Activated T-helper 17 cell treated with anti-CD3 and anti-CD28 coated beads, Interleukin-2, amount 50 U/mL, for 72 hours (primary cell): ENCODE measurements at regions not wholly inside any gene's neighbourhood (a gene's known extent, or its start where the extent isn't known, plus 50 kb on each side); places are given as distances from the start of the nearest gene placed in this dataset.

ENCODE experiments used
- ATAC-seq: fragments of 150-1000 bp; cut with Tn5 transposase; replicated peaks from 2 replicates; pipeline ENCODE4 v1.10.0; 2021; ENCODE audit warnings: mild to moderate bottlenecking, moderate library complexity
- H3K27ac Mint-ChIP-seq: one replicate; pipeline ENCODE4 v1.8.0; 2022; ENCODE audit warnings: mixed read lengths
- H3K27me3 Mint-ChIP-seq: one replicate; pipeline ENCODE4 v1.8.0; 2022; ENCODE audit warnings: mixed read lengths
- H3K36me3 Mint-ChIP-seq: one replicate; pipeline ENCODE4 v1.8.0; 2022; ENCODE audit warnings: low read depth, mild to moderate bottlenecking, mixed read lengths
- H3K4me1 Mint-ChIP-seq: one replicate; pipeline ENCODE4 v1.8.0; 2022; ENCODE audit warnings: mixed read lengths
- H3K4me3 Mint-ChIP-seq: one replicate; pipeline ENCODE4 v1.8.0; 2022; ENCODE audit warnings: mild to moderate bottlenecking, mixed read lengths
- H3K9me3 Mint-ChIP-seq: one replicate; pipeline ENCODE4 v1.8.0; 2022; ENCODE audit warnings: mixed read lengths

GRCh38 chr15:37165395-37165794, 65.0 kb upstream of the MEIS2 start:
- no peaks in the 10 kb centered on the region for H3K36me3 Mint-ChIP-seq
- no peaks in the 10 kb centered on the region for H3K4me1 Mint-ChIP-seq
- no peak overlapping the region for H3K27ac Mint-ChIP-seq
- peaks cover 5% of the 10 kb centered on the region for H3K27me3 Mint-ChIP-seq
- no peak overlapping the region for H3K4me3 Mint-ChIP-seq
- ATAC-seq = no peak
- no peaks in the 10 kb centered on the region for H3K9me3 Mint-ChIP-seq

DNA sequence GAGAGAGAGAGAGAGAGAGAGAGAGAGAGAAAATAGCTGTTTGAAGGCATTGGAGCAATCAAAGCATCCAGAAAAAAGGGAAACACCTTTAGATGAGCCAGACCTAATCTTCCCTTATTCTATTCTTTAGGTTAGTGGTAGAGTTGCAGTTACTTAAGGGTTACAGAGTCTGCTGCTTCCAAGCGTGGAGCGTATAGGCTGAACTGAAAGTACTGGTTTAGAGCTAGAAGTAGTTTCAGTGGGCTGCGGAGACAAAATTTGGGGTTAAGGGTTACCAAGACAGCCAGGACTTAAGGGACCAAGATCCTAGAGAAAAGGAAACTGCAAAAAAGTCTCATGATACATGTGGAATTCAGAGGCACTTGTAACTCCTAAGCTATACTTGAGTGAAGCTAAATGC, 66.1 kb upstream of the MEIS2 start:
- Mint-ChIP-seq H3K4me3 (no peak overlapping the region), H3K4me1 (no peaks in the 10 kb centered on the region), H3K27ac (no peak overlapping the region), H3K36me3 (no peaks in the 10 kb centered on the region), H3K27me3 (peaks cover 5% of the 10 kb centered on the region), H3K9me3 (no peaks in the 10 kb centered on the region)
- no peak for ATAC-seq

GRCh38 chr15:37181339-37181738, 81.0 kb upstream of the MEIS2 start:
- peaks cover 8% of the 10 kb centered on the region for H3K9me3 Mint-ChIP-seq
- H3K27ac Mint-ChIP-seq = no peak overlapping the region
- ATAC-seq = no peak
- no peaks in the 10 kb centered on the region for H3K4me1 Mint-ChIP-seq
- H3K36me3 Mint-ChIP-seq = no peaks in the 10 kb centered on the region
- H3K27me3 Mint-ChIP-seq = no peaks in the 10 kb centered on the region
- no peak overlapping the region for H3K4me3 Mint-ChIP-seq

DNA sequence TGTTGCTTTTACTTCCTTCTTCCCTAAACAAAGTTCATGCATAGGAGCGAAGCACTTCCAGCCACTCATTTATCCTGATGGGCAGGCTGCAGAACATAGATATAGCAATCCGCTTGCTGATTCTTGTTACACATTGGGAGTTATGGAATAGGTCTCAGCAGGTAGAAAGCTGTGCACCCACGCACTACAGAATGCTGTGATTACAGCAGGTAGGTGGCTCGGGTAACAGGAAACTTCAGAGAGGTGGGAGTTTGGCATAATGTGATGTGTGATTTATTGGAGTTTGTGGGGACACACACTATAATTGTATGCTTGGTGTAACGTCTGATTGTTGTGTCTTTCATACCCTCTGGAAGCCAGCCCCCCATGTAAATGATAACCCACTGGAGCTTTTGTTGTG, 99.2 kb upstream of the MEIS2 start:
- no peak overlapping the region for H3K27ac Mint-ChIP-seq

GRCh38 chr15:37203050-37203449, 102.7 kb upstream of the MEIS2 start:
- H3K4me1 Mint-ChIP-seq = no peaks in the 10 kb centered on the region
- peaks cover 4% of the 10 kb centered on the region for H3K9me3 Mint-ChIP-seq
- no peak for ATAC-seq
- no peaks in the 10 kb centered on the region for H3K36me3 Mint-ChIP-seq
- no peak overlapping the region for H3K27ac Mint-ChIP-seq
- H3K4me3 Mint-ChIP-seq = no peak overlapping the region
- no peaks in the 10 kb centered on the region for H3K27me3 Mint-ChIP-seq

More for the DNA sequence above, 99.2 kb upstream of the MEIS2 start:
- H3K4me3 Mint-ChIP-seq = no peak overlapping the region
- H3K36me3 Mint-ChIP-seq = no peaks in the 10 kb centered on the region
- ATAC-seq = no peak
- no peaks in the 10 kb centered on the region for H3K9me3 Mint-ChIP-seq
- no peaks in the 10 kb centered on the region for H3K4me1 Mint-ChIP-seq
- no peaks in the 10 kb centered on the region for H3K27me3 Mint-ChIP-seq

- no peak overlapping the region for H3K27ac Mint-ChIP-seq
- H3K4me1 Mint-ChIP-seq = no peaks in the 10 kb centered on the region
- H3K36me3 Mint-ChIP-seq = no peaks in the 10 kb centered on the region
- ATAC-seq = no peak
- H3K27me3 Mint-ChIP-seq = no peaks in the 10 kb centered on the region
- H3K4me3 Mint-ChIP-seq = no peak overlapping the region
- H3K9me3 Mint-ChIP-seq = peaks cover 4% of the 10 kb centered on the region
Observed at GRCh38 chr15:37204692-37205091, 104.3 kb upstream of the MEIS2 start.

- Mint-ChIP-seq H3K27ac (no peak overlapping the region), H3K27me3 (no peaks in the 10 kb centered on the region), H3K36me3 (no peaks in the 10 kb centered on the region), H3K4me1 (no peaks in the 10 kb centered on the region), H3K4me3 (no peak overlapping the region), H3K9me3 (peaks cover 4% of the 10 kb centered on the region)
- no peak for ATAC-seq
Observed at GRCh38 chr15:37206690-37207089, 106.3 kb upstream of the MEIS2 start.

DNA sequence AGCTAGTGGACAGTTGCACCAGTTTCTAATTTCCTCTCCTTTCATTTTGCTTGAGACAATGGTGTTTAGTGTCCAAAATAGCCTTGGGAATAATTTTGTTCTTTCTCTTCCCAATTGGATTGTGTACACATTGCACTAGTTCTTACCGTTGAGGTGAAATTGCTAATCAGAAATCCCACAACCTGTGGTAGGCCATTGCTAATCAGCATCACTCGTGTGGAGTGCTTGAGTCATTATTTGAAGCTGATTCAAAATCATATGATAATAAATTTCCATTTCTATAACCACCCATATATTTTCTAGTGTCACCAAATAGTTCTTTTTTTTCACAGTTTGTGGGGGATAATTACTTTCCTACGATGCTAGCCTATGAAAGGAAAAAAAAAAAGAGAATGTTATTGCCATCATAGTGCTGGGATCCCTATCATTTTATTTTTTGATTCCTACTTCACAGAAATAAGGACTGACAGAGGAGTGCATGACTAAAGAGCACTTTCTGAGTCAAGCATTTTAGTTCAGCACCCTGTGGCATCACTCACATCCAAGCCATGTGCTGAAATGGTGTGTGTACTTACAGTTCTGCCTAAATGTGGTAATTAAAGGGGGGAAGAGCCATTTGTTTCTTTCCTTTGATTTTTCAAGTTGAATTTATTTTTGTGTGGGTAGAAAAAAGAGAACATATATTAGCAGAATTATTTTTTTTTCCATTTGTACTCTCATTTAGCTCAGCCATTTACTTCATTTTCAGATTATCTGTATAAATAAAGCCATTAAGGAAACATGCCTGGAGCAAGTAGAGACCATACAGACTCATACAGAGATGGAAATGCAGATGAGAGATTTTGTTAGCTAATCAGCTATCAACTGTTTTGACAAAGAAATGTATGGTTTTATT, 108.0 kb upstream of the MEIS2 start:
- no peak for ATAC-seq
- Mint-ChIP-seq H3K4me1 (no peaks in the 10 kb centered on the region), H3K4me3 (no peak overlapping the region), H3K27me3 (no peaks in the 10 kb centered on the region), H3K9me3 (peaks cover 9% of the 10 kb centered on the region), H3K36me3 (no peaks in the 10 kb centered on the region), H3K27ac (no peak overlapping the region)

DNA sequence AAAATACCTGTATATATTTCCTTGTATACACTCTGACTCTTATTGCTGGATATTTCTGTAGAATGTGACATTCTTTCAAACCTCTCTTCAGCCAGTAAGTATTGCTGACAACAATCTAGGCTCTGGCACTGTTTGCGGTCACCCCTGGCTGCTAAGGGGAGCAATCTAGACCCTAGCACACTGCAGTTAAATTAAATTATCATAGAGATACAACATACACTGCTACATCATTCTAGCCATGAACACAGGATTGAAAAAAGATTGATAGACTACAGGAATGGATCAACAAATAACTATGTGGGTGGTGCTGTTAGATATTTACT, 108.7 kb upstream of the MEIS2 start:
- Mint-ChIP-seq H3K4me3 (no peak overlapping the region), H3K27ac (no peak overlapping the region), H3K4me1 (no peaks in the 10 kb centered on the region), H3K9me3 (peaks cover 9% of the 10 kb centered on the region), H3K27me3 (no peaks in the 10 kb centered on the region), H3K36me3 (no peaks in the 10 kb centered on the region)
- no peak for ATAC-seq

- Mint-ChIP-seq H3K4me3 (no peak overlapping the region), H3K4me1 (no peaks in the 10 kb centered on the region), H3K9me3 (peaks cover 4% of the 10 kb centered on the region), H3K27ac (no peak overlapping the region), H3K36me3 (no peaks in the 10 kb centered on the region), H3K27me3 (no peaks in the 10 kb centered on the region)
- no peak for ATAC-seq
Observed at GRCh38 chr15:37217567-37217966, 117.2 kb upstream of the MEIS2 start.

- Mint-ChIP-seq H3K36me3 (no peaks in the 10 kb centered on the region), H3K4me3 (no peak overlapping the region), H3K9me3 (no peaks in the 10 kb centered on the region), H3K27me3 (no peaks in the 10 kb centered on the region), H3K27ac (no peak overlapping the region), H3K4me1 (no peaks in the 10 kb centered on the region)
- ATAC-seq = no peak
Observed at GRCh38 chr15:37218351-37218916, 118.1 kb upstream of the MEIS2 start.

DNA sequence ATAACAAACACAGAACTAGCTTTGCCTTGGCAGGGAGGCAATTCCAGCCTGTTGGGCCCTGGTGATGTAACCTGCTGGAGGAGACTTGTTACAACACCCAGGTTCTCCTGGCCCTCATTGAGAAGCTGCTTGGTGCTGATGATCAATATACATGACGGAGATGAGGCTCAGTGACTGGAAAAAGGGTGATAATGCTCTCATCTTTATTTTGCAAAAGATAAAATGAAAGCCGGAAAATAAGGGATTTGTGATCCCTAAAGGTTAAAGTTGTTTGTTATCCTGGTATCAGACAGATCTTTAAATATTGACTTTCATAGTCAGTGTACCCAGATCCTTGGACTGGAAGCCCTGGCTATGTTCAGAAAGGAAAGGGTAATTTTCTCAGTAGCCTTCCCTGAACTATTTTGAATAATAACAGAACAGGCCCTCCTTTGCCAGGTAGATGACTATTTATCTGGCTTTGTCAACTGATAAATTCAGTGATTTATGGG, 118.9 kb upstream of the MEIS2 start:
- H3K27ac Mint-ChIP-seq = no peak overlapping the region
- no peaks in the 10 kb centered on the region for H3K27me3 Mint-ChIP-seq
- ATAC-seq = no peak
- no peak overlapping the region for H3K4me3 Mint-ChIP-seq
- no peaks in the 10 kb centered on the region for H3K4me1 Mint-ChIP-seq
- H3K36me3 Mint-ChIP-seq = no peaks in the 10 kb centered on the region
- no peaks in the 10 kb centered on the region for H3K9me3 Mint-ChIP-seq

GRCh38 chr15:37220949-37221670, 120.8 kb upstream of the MEIS2 start:
- no peaks in the 10 kb centered on the region for H3K9me3 Mint-ChIP-seq
- H3K27me3 Mint-ChIP-seq = no peaks in the 10 kb centered on the region
- ATAC-seq = no peak
- no peaks in the 10 kb centered on the region for H3K4me1 Mint-ChIP-seq
- no peak overlapping the region for H3K4me3 Mint-ChIP-seq
- H3K27ac Mint-ChIP-seq = no peak overlapping the region
- no peaks in the 10 kb centered on the region for H3K36me3 Mint-ChIP-seq

GRCh38 chr15:37221671-37222145, 121.4 kb upstream of the MEIS2 start:
- no peaks in the 10 kb centered on the region for H3K27me3 Mint-ChIP-seq
- no peak overlapping the region for H3K4me3 Mint-ChIP-seq
- H3K36me3 Mint-ChIP-seq = no peaks in the 10 kb centered on the region
- ATAC-seq = no peak
- H3K4me1 Mint-ChIP-seq = no peaks in the 10 kb centered on the region
- H3K9me3 Mint-ChIP-seq = no peaks in the 10 kb centered on the region
- no peak overlapping the region for H3K27ac Mint-ChIP-seq

DNA sequence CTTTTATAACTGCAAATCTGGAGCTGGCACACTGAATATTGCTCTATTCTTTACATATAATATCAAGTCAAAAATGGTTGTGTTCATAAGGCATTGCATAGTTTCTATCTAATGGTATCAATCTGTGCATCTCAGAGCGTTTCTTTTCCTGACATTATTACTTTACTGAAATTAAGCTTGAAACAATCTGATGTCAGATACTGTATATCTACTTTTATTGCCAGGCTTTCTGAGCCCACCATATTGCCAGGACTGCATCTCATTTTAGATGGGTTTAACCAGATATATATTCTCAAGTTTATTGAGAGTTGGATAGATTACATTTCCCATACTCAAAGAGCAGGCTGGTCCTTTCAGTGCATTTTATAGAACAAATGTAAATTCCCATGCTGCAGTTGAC, 122.7 kb upstream of the MEIS2 start:
- ATAC-seq = no peak
- H3K4me1 Mint-ChIP-seq = no peaks in the 10 kb centered on the region
- H3K9me3 Mint-ChIP-seq = no peaks in the 10 kb centered on the region
- no peak overlapping the region for H3K4me3 Mint-ChIP-seq
- no peaks in the 10 kb centered on the region for H3K36me3 Mint-ChIP-seq
- no peaks in the 10 kb centered on the region for H3K27me3 Mint-ChIP-seq
- H3K27ac Mint-ChIP-seq = no peak overlapping the region
